Endothelial cell of umbilical vein (primary cell): ENCODE measurements at regions not wholly inside any gene's neighbourhood (a gene's known extent, or its start where the extent isn't known, plus 50 kb on each side); places are given as distances from the start of the nearest gene placed in this dataset.

Source experiments
- BruUV-seq: library from RNA; stranded (reverse); fragments of 400-500 nt; replicated peaks from 2 replicates; lab custom pipeline; 2021; lab: Mats Ljungman, UMichigan
- CTCF ChIA-PET: fragments of 300-600, 350-600 bp; sonication (Branson Sonifier 250); formaldehyde crosslinking; loops from one replicate; lab custom pipeline; 2021; ENCODE audit warnings: antibody characterized with exemption, inconsistent platforms; lab: Charles Lee
- POLR2A ChIA-PET: fragments of 300-600, 350-600 bp; sonication (Branson Sonifier 250); formaldehyde crosslinking; loops from one replicate; lab custom pipeline; 2021; ENCODE audit warnings: antibody characterized with exemption, inconsistent platforms; lab: Charles Lee
- DNase-seq: peaks from one replicate; pipeline ENCODE4 v3.0.0-alpha.2; 2011; ENCODE audit warnings: low read depth, low spot score
- FAIRE-seq: peaks from 2 replicates; lab custom pipeline; 2011; peaks lifted over from hg19 to GRCh38; lab: Jason Lieb, UNC
- H2AFZ ChIP-seq: 2 replicates; pipeline ENCODE4 v1.6.0; 2012; ENCODE audit warnings: low read depth, low read length, control low read depth, inconsistent platforms
- H3K27ac ChIP-seq: 2 replicates; pipeline ENCODE4 v1.5.1; 2011; ENCODE audit warnings: low read depth, mild to moderate bottlenecking, control low read depth, low read length, moderate library complexity; ENCODE audit not compliant: insufficient read depth
- H3K27me3 ChIP-seq, 2 experiments: 2 replicates each; pipeline versions ENCODE4 v1.6.0 to v1.6.1; 2011; ENCODE audit warnings: low read length in 2 of 2, mixed read lengths in 1 of 2; ENCODE audit not compliant: control insufficient read depth in 2 of 2, insufficient read depth in 2 of 2
- H3K36me3 ChIP-seq, 2 experiments: 2 replicates in 1 of 2; 3 replicates in 1 of 2; pipeline ENCODE4 v1.5.1; 2011; ENCODE audit warnings: low read length in 2 of 2, mild to moderate bottlenecking in 1 of 2, moderate library complexity in 1 of 2; ENCODE audit not compliant: control insufficient read depth in 2 of 2, insufficient read depth in 2 of 2; ENCODE audit errors: extremely low read depth in 1 of 2
- H3K4me1 ChIP-seq: 3 replicates; pipeline ENCODE4 v1.5.1; 2011; ENCODE audit warnings: mild to moderate bottlenecking, low read length; ENCODE audit not compliant: control insufficient read depth, insufficient read depth; ENCODE audit errors: extremely low read depth
- H3K4me2 ChIP-seq: 2 replicates; pipeline ENCODE4 v1.6.1; 2011; ENCODE audit warnings: low read length, control low read depth, mixed read lengths; ENCODE audit not compliant: insufficient read depth
- H3K4me3 ChIP-seq, 3 experiments: fragments of 200-600 bp in 1 of 3; sonication (generic), shearing (Covaris generic) in 1 of 3; replicated peaks in 1 of 3; 2 replicates each; pipeline ENCODE4 v1.5.1; 2011 to 2016; ENCODE audit warnings: control low read depth in 3 of 3, low read length in 3 of 3, mild to moderate bottlenecking in 2 of 3, inconsistent platforms in 1 of 3, low read depth in 1 of 3, moderate library complexity in 1 of 3; ENCODE audit not compliant: insufficient read depth in 1 of 3
- H3K79me2 ChIP-seq: 2 replicates; pipeline ENCODE4 v1.6.0; 2012; ENCODE audit warnings: low read length, inconsistent platforms; ENCODE audit not compliant: control insufficient read depth, insufficient read depth
- H3K9ac ChIP-seq: replicated peaks from 2 replicates; pipeline ENCODE3; 2011; ENCODE audit warnings: low read length, control low read depth; ENCODE audit not compliant: insufficient read depth; ENCODE audit errors: extremely low read depth
- H3K9me1 ChIP-seq: replicated peaks from 3 replicates; pipeline ENCODE4 v1.6.0; 2011; ENCODE audit warnings: mild to moderate bottlenecking, low read length; ENCODE audit not compliant: control insufficient read depth, insufficient read depth; ENCODE audit errors: extremely low read depth
- H3K9me3 ChIP-seq: replicated peaks from 2 replicates; pipeline ENCODE4 v1.5.1; 2012; ENCODE audit warnings: low read length, inconsistent platforms; ENCODE audit not compliant: control insufficient read depth, insufficient read depth
- H4K20me1 ChIP-seq: replicated peaks from 2 replicates; pipeline ENCODE3; 2011; ENCODE audit warnings: mild to moderate bottlenecking, low read length; ENCODE audit not compliant: control insufficient read depth, insufficient read depth; ENCODE audit errors: extremely low read depth
- CTCF ChIP-seq, 2 donors: IDR thresholded peaks; 1 replicate in 1 of 2; 2 replicates in 1 of 2; pipeline ENCODE4 v1.5.1; 2011; ENCODE audit warnings: low read length in 2 of 2, mild to moderate bottlenecking in 2 of 2, moderate library complexity in 2 of 2, control low read depth in 1 of 2, inconsistent platforms in 1 of 2, low read depth in 1 of 2; ENCODE audit not compliant: insufficient read depth in 1 of 2; ENCODE audit errors: extremely low read depth in 1 of 2
- EZH2 ChIP-seq: IDR thresholded peaks from 2 replicates; pipeline ENCODE4 v1.6.1; 2012; ENCODE audit warnings: borderline replicate concordance, low read depth, mild to moderate bottlenecking, moderate library complexity, low read length, inconsistent platforms; ENCODE audit not compliant: severe bottlenecking
- FOS ChIP-seq: IDR thresholded peaks from 2 replicates; pipeline ENCODE4 v1.6.1; 2011; ENCODE audit warnings: mild to moderate bottlenecking, low read length, moderate library complexity, borderline replicate concordance; ENCODE audit not compliant: insufficient read depth
- GATA2 ChIP-seq: IDR thresholded peaks from 2 replicates; pipeline ENCODE4 v1.7.0; 2011; ENCODE audit warnings: low read depth, mild to moderate bottlenecking, moderate library complexity, mixed read lengths, low read length; ENCODE audit not compliant: insufficient read length, insufficient read depth
- JUN ChIP-seq: IDR thresholded peaks from 2 replicates; pipeline ENCODE4 v1.6.1; 2011; ENCODE audit warnings: borderline replicate concordance, low read depth; ENCODE audit not compliant: insufficient read length, insufficient read depth
- MAX ChIP-seq: IDR thresholded peaks from 2 replicates; pipeline ENCODE4 v1.6.1; 2011; ENCODE audit not compliant: insufficient read depth, insufficient read length
- MYC ChIP-seq: IDR thresholded peaks from one replicate; pipeline ENCODE4 v1.6.1; 2011; ENCODE audit warnings: mild to moderate bottlenecking, low read depth, low read length
- POLR2A ChIP-seq: IDR thresholded peaks from 2 replicates; pipeline ENCODE4 v1.6.1; 2012; ENCODE audit warnings: low read depth, mild to moderate bottlenecking, control low read depth, low read length
- POLR2AphosphoS5 ChIP-seq: IDR thresholded peaks from 2 replicates; pipeline ENCODE4 v1.6.1; 2012; ENCODE audit warnings: low read depth, mild to moderate bottlenecking, control low read depth, low read length, moderate library complexity; ENCODE audit not compliant: insufficient read depth
- dilution Hi-C: fragments of 300-500 bp; cut with MboI; formaldehyde crosslinking; loops from one replicate; pipeline ENCODE4 v1.15.0; 2019; ENCODE audit warnings: low sequenced_read_pairs; ENCODE audit not compliant: extremely low pct_ligation_motif_present
- intact Hi-C: fragments of 100-400 bp; cut with micrococcal nuclease; formaldehyde crosslinking; loops from one replicate; pipeline ENCODE4 v1.10.0; 2022

GRCh38 chr15:85327820-85328219 is 52.6 kb upstream of the AKAP13 start:
- no TSS peak for BruUV-seq
- no peak for TF ChIP-seq JUN
- TF ChIP-seq CTCF (IDR thresholded peaks at IDR 0.05; ENCODE audit: extremely low read depth in 1 of 2, insufficient read depth in 1 of 2, low read depth in 1 of 2, low read length in 2 of 2): no peak
- TF ChIP-seq FOS: no peak
- TF ChIP-seq EZH2: no peak
- no peak for TF ChIP-seq MYC
- no peak for TF ChIP-seq POLR2AphosphoS5
- TF ChIP-seq GATA2: no peak
- TF ChIP-seq MAX: no peak
- no peak for TF ChIP-seq POLR2A
- FAIRE-seq: no peak
- H3K27ac ChIP-seq: no peak overlapping the region
- H3K9me1 ChIP-seq: no peaks in the 10 kb centered on the region
- H3K4me3 ChIP-seq: no peak overlapping the region
- no peaks in the 10 kb centered on the region for H3K27me3 ChIP-seq
- no peaks in the 10 kb centered on the region for H3K79me2 ChIP-seq
- no peak for DNase-seq
- no peak overlapping the region for H2AFZ ChIP-seq
- H3K4me2 ChIP-seq: no peak overlapping the region
- CTCF ChIA-PET: interaction anchor here (1.1 to 2.1 kb wide), 4 partner anchors 10 to 87 kb away, joined by 3 to 10 read pairs (median 4); no protein-coding TSS in a partner anchor
- H3K36me3 ChIP-seq: no peaks in the 10 kb centered on the region
- dilution Hi-C loops (no loop called here), intact Hi-C loops (no loop called here)
- no peaks in the 10 kb centered on the region for H4K20me1 ChIP-seq
- no peaks in the 10 kb centered on the region for H3K9me3 ChIP-seq
- H3K4me1 ChIP-seq: peaks cover 7% of the 10 kb centered on the region
- POLR2A ChIA-PET: no interaction called here
- no peak overlapping the region for H3K9ac ChIP-seq
